ENCODE measurements at regions not wholly inside any gene's neighbourhood (a gene's known extent, or its start where the extent isn't known, plus 50 kb on each side); places are given as distances from the start of the nearest gene placed in this dataset.
"Not testable (repeated sequence)": the region's sequence is repeated elsewhere in the genome, so short reads cannot be mapped to it uniquely, and the experiment has no call there.

DNA sequence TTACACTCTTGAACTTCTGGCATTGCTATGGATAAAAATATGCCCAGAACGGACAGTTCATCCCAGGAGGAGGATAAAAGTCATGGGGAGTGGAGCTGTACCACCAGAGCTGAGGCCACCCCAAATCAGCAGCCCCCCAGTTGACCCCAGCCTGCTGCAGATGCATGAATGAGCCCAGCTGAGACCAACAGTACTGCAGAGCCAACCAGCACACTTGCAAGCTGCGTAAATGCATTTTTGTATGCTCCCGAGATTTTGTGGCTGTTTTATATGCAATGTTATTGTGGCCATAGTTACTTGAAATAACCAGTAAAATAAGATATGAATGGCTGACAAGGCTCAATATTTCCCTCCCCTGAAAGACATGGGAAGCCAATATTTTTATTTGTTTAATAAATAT lies 264.6 kb downstream of the DUSP10 start:
- DNase-seq: no peak

DNA sequence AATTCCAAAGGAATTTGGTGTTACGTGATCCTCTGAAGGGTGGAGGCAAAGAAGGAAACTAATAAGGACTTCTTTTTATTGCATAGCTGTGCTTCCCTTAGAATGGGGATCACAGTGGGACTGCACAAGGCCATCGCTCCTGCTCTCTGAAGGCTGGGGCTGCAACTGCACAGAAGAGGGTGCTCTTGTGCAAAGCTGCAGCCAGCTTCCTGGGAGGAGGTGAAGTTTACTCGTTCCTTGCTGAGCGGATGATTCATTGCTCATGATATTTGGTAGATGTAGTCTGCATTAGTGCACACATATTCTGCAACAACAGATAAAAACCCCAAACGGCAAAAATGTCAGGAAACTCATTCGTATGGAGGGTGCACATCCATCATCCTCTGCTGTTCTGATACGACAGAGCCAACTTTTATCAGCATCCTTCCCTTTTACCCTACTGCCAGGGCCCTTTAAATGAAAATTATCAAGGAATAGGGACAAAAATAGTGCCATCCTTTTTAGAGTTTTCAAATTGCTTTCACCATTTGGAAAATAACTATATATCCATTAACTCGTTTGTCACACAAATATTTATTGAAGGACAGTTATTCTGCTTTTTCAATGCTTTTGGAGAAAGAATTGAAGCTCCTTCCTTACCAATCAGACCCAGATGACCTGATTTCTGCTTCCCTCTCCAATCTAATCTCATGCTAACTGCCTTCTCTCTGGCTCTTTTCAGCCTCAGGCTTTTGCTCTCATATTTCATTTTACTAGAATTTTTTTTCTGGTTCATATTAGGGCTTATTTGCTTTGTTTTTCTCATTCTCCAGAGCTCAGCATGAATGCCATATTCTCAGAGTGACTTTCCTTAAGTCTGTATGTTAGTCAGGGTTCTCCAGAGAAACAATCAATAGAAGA lies 263.6 kb downstream of the DUSP10 start:
- peak; percentile 90 for DNase-seq

- peak; percentile 62 for DNase-seq
Measured at GRCh38 chr1:221487781-221488524, 253.9 kb downstream of the DUSP10 start.

DNA sequence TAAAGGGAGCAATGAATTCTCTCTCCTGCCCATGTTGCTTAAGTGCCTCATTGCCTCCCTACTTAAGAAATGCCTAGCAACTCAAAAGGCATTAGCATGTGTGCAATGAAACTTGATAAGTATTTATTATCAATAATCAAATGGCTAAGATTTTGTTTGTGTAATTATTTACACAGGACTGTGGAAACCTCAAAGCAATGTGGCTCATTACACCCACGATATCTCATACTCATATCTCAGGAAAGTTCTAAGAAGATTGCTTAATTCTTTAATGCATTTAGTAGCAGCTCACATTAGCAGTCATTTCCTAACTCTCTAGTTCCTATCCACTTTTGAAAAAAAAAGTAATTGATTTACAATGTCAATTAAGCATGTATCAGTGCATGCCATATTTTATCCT lies 253.3 kb downstream of the DUSP10 start:
- no peak for DNase-seq

DNA sequence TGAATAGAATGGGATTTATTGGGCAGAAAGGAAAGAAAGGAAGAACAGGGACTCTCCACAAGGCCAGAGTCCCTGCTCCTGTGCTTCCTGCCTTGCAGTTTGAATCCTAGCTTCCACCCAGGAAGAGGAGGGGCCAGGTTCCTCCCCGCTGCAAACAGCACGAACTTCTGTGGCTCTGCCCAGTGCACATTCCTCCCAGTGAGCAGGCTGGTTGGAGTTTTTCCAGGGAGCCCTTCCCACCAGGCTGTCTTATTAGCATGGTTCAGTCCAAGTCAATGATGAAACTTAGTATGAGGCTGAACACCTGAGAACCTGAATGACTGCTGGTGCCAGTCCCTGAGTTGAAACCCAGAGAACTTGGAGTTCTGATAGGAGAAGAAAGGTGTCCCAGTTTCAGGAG lies 247.2 kb downstream of the DUSP10 start:
- DNase-seq: peak; percentile 40

DNA sequence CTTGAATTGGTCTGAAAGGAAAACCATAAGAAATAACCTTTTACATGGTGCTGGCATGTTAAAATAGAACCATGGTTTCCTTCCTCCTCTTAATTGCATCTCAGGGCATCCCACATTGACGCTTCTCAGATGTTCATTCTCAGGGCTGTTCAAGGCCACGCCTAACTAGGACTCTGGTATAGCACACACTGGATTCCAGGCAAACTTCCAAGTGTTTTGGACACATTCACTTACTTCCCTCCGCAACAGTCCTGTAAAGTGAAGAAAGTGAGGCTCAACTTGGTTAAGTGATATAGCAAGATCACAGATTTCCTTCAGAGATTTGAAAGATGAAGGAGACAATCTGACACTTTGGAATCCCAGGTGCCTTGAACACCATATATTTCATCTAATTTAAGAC lies 244.8 kb downstream of the DUSP10 start:
- no peak for DNase-seq

GRCh38 chr1:221503268-221503667 lies 238.6 kb downstream of the DUSP10 start:
- no peak for DNase-seq

- DNase-seq: no peak
Measured at GRCh38 chr1:221509575-221510355, 232.1 kb downstream of the DUSP10 start.

GRCh38 chr1:221510793-221511503 lies 230.9 kb downstream of the DUSP10 start:
- no peak for DNase-seq

DNA sequence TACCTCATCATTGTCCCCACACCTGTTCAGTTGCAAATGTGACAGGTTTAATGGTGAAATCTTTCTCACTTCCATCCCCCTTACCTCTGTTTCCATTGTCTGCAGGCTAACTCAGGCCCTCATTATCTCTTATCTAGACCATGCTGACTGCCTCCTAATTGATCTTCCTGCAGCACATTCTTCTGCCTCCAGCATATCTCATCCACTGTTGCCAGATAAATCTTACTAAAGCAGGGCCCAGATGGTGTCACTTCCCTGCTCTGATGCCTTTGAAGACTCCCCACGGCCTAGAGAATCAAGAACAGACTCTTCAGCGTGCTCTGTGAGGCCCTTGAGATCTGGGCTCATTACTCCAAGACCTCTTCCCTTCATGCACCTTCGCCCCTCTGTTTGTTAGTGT lies 230.1 kb downstream of the DUSP10 start:
- no peak for DNase-seq

GRCh38 chr1:221514806-221515205 lies 227.1 kb downstream of the DUSP10 start:
- no peak for DNase-seq

DNA sequence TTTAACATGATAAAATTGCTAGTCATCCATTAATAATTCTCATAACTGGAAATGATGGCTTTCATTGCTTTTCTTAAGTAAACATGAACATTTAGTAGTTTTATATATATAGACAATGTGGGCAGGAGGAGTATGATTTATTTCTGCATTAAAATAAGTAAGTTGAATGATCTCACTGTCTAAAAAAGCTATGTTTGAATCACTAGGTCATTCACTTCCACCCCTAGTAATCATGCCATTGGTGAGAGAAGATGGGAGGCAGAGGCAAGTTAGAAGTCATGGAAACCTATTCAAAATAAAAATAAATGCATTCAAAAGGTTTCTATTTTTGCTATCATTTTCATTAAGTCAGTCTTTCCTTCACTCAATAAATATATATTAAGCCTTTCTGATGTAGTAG lies 226.4 kb downstream of the DUSP10 start:
- no peak for DNase-seq

DNA sequence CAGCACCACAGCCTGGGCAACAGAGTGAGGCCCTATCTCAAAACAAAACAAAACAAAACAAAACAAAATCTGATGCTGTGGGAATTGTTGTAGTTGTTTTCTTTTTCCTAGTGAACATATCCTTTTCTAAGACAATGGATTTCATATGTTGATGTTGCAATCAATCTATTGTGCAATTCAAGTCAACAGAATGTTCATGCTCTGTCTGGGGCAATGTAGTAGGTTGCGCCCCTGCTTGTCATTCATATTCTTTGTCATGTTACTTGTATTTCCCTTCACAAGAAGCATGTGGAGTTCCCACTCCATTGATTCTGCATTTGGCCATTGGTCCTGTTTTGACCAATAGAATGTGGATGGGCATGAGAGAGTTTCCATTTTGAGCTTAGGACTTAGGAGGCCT lies 223.9 kb downstream of the DUSP10 start:
- DNase-seq: no peak

DNA sequence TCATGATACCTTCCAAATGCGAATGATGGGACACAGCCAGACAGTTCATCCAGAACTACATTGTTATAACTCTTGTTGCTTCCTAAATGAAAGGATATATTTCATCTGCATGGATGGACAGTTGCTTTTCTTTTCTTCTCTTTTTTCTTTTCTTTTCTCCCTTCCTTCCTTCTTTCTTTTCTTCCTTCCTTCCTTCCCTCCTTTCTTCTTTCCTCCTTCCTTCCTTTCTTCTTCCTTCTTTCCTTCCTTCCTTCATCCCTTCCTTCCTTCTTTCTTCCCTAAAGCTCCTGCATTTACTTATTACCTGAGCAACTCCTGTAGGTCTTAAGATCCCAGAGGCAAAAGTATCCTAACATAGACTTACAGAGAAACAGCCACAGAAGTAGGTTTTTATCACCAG lies 221.6 kb downstream of the DUSP10 start:
- DNase-seq: no peak

GRCh38 chr1:221521686-221522085 lies 220.2 kb downstream of the DUSP10 start:
- DNase-seq: no peak

DNA sequence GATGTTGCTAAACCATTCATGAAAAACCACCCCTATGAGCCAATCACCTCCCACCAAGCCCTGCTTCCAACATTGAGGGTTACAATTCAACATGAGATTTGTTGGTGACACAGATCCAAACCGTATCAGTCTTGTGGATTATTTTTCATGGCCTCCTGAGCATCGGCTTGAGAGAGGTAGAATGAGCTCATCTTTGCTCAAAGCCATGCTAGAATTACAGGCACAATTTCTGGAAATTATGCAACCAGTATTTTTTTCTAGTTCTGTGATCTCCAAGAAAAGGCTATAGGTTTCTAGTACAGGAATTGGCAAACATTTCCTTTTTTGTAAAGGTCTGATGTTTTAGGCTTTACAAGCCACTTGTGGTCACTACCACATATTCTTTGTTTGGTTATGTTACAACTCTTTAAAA lies 219.4 kb downstream of the DUSP10 start:
- DNase-seq: peak; percentile 17

GRCh38 chr1:221525749-221526148 lies 216.1 kb downstream of the DUSP10 start:
- no peak for DNase-seq

DNA sequence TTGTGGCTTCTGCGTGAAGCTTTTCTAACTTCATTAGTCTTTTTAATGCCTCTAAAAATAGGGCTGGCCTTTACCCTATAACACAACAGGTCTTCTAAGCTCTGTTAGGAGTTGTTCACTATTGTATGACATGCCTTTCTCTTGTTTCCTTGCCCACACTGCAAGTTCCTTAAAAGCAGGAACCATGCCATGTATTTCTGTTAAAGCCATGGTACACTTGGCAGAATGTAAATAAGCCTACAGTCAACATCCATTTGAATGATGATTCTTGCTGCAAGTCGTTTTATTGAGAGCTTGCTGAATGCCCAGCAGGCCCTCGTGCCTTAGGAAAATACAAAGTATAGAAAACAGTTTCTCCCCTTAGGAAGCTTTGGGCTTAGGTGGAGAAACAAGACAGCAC lies 214.6 kb downstream of the DUSP10 start:
- DNase-seq: no peak

DNA sequence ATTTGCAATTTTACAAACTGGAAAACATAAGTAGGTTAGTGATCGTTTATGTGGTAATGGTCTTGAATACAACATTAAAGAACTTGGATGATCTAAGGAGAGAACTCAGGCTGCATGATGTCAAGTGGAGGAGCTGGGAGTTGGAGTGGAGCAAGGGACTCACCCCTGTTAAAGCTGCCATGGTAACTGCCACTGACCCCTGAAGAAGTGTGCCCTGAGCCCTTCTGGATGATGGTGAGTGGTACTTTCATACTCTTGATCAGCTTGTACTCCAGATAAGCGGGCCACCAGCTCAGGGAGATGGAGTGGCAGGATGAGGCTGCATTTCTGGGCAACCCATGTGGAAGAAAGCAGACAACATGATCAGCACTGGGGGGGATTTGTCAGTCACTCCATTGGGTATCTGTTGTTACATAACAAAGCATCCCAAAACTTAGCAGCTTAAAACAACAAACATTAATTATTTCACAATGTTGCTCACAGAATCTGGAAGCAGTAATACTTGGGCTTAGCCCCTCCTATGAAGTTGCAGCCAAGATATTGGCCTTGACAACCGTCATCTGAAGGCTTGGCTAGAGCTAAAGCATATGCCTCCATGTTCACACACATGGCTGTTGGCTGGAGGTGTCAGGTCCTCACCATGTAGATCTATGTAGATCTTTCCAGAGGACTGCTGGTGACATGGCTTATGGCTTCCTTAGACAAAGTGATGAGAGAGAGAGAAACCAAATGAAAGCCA lies 213.8 kb downstream of the DUSP10 start:
- no peak for DNase-seq

DNA sequence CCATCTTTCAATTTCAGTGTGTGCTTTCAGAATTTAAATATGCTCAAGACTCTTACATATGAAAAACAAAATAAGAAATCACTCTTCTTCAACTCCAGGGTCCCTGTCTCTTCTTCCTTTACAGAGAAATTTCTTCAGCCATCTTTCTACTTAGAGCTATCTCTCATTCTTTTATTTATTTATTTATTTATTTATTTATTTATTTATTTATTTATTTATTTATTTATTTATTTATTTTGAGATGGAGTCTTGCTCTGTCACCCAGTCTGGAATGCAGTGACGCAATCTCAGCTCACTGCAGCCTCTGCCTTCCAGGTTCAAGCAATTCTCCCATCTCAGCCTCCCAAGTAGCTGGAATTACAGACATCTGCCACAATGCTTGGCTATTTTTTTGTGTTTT lies 211.7 kb downstream of the DUSP10 start:
- not testable (repeated sequence) for DNase-seq

GRCh38 chr1:221530791-221531190 lies 211.1 kb downstream of the DUSP10 start:
- no peak for DNase-seq

Measured in fibroblast of skin of right biceps (primary cell).